WERI-Rb-1 (cell line): ENCODE measurements at regions not wholly inside any gene's neighbourhood (a gene's known extent, or its start where the extent isn't known, plus 50 kb on each side); places are given as distances from the start of the nearest gene placed in this dataset.
"Not testable (repeated sequence)": the region's sequence is repeated elsewhere in the genome, so short reads cannot be mapped to it uniquely, and the experiment has no call there.

Experiments used
- DNase-seq: peaks from one replicate; pipeline ENCODE4 v3.0.0-alpha.2; 2020
- H3K27ac ChIP-seq: fragments of 250-450 bp; sonication (Bioruptor Pico); 2 replicates; pipeline ENCODE4 v1.5.1; 2020; ENCODE audit warnings: mild to moderate bottlenecking, moderate library complexity
- H3K27me3 ChIP-seq: fragments of 250-450 bp; sonication (Bioruptor Pico); 2 replicates; pipeline ENCODE4 v1.5.1; 2021; ENCODE audit warnings: mild to moderate bottlenecking, low read depth, moderate library complexity; ENCODE audit not compliant: insufficient read depth, severe bottlenecking
- H3K36me3 ChIP-seq: fragments of 250-450 bp; sonication (Bioruptor Pico); 2 replicates; pipeline ENCODE4 v1.5.1; 2020; ENCODE audit warnings: mild to moderate bottlenecking, moderate library complexity
- H3K4me3 ChIP-seq: 2 replicates; pipeline ENCODE4 v1.5.1; 2011; ENCODE audit warnings: low read depth, mild to moderate bottlenecking, control low read depth, low read length
- H3K9me3 ChIP-seq: fragments of 250-450 bp; sonication (Bioruptor Pico); 2 replicates; pipeline ENCODE4 v1.5.1; 2021; ENCODE audit warnings: mild to moderate bottlenecking, moderate library complexity; ENCODE audit not compliant: severe bottlenecking
- CTCF ChIP-seq: IDR thresholded peaks from 2 replicates; pipeline ENCODE4 v1.5.1; 2011; ENCODE audit warnings: low read depth, mild to moderate bottlenecking, control low read depth, inconsistent platforms, low read length

GRCh38 chr19:28437390-28438346, 775.3 kb downstream of the UQCRFS1 start:
- H3K9me3 ChIP-seq: no peaks in the 10 kb centered on the region
- no peaks in the 10 kb centered on the region for H3K36me3 ChIP-seq
- H3K4me3 ChIP-seq: no peak overlapping the region
- no peak for TF ChIP-seq CTCF
- DNase-seq: no peak
- no peak overlapping the region for H3K27ac ChIP-seq
- no peaks in the 10 kb centered on the region for H3K27me3 ChIP-seq

- no peak for DNase-seq
- H3K27ac ChIP-seq: no peak overlapping the region
Measured at GRCh38 chr19:28436320-28436719, 776.6 kb downstream of the UQCRFS1 start.

GRCh38 chr19:28435551-28436271, 777.2 kb downstream of the UQCRFS1 start:
- DNase-seq: no peak
- Histone ChIP-seq H3K36me3 (no peaks in the 10 kb centered on the region), H3K27me3 (no peaks in the 10 kb centered on the region), H3K4me3 (no peak overlapping the region), H3K9me3 (no peaks in the 10 kb centered on the region), H3K27ac (no peak overlapping the region)
- no peak for TF ChIP-seq CTCF

More at GRCh38 chr19:28436320-28436719, 776.6 kb downstream of the UQCRFS1 start:
- Histone ChIP-seq H3K36me3 (no peaks in the 10 kb centered on the region), H3K27me3 (no peaks in the 10 kb centered on the region), H3K4me3 (no peak overlapping the region), H3K9me3 (no peaks in the 10 kb centered on the region)
- TF ChIP-seq CTCF: no peak

GRCh38 chr19:28434794-28435193, 778.2 kb downstream of the UQCRFS1 start:
- not testable (repeated sequence) for H3K27ac ChIP-seq

GRCh38 chr19:28434365-28434764, 778.6 kb downstream of the UQCRFS1 start:
- H3K4me3 ChIP-seq, DNase-seq, H3K27ac ChIP-seq, H3K27me3 ChIP-seq, H3K9me3 ChIP-seq, H3K36me3 ChIP-seq: not testable (repeated sequence)

More at GRCh38 chr19:28434794-28435193, 778.2 kb downstream of the UQCRFS1 start:
- DNase-seq, H3K27me3 ChIP-seq, H3K9me3 ChIP-seq, H3K36me3 ChIP-seq, H3K4me3 ChIP-seq: not testable (repeated sequence)

- not testable (repeated sequence) for H3K27ac ChIP-seq, H3K36me3 ChIP-seq, H3K27me3 ChIP-seq, H3K4me3 ChIP-seq, DNase-seq, H3K9me3 ChIP-seq
Measured at GRCh38 chr19:28433166-28433565, 779.8 kb downstream of the UQCRFS1 start.

GRCh38 chr19:28430214-28430613, 782.7 kb downstream of the UQCRFS1 start:
- TF ChIP-seq CTCF: no peak
- no peak for DNase-seq
- no peaks in the 10 kb centered on the region for H3K36me3 ChIP-seq
- no peaks in the 10 kb centered on the region for H3K9me3 ChIP-seq
- H3K27me3 ChIP-seq: no peaks in the 10 kb centered on the region
- H3K4me3 ChIP-seq: no peak overlapping the region
- no peak overlapping the region for H3K27ac ChIP-seq
